DOHH2 (cell line): ENCODE measurements at regions not wholly inside any gene's neighbourhood (a gene's known extent, or its start where the extent isn't known, plus 50 kb on each side); places are given as distances from the start of the nearest gene placed in this dataset.

Source experiments
- EZH2phosphoT487 ChIP-seq: fragments of 200-600 bp; sonication (generic); IDR thresholded peaks from 2 replicates; pipeline ENCODE4 v1.6.1; 2017; ENCODE audit warnings: borderline replicate concordance, mild to moderate bottlenecking, antibody characterized with exemption, low read length, moderate library complexity, mixed read lengths
- TF ChIP-seq, protein P1 (sequence below): fragments of 200-600 bp; sonication (generic); IDR thresholded peaks from one replicate; pipeline ENCODE4 v1.5.1; 2014; ENCODE audit warnings: antibody characterized with exemption, mild to moderate bottlenecking, low read depth, low read length; ENCODE audit not compliant: poor library complexity, severe bottlenecking

- TF ChIP-seq, protein P1, sequence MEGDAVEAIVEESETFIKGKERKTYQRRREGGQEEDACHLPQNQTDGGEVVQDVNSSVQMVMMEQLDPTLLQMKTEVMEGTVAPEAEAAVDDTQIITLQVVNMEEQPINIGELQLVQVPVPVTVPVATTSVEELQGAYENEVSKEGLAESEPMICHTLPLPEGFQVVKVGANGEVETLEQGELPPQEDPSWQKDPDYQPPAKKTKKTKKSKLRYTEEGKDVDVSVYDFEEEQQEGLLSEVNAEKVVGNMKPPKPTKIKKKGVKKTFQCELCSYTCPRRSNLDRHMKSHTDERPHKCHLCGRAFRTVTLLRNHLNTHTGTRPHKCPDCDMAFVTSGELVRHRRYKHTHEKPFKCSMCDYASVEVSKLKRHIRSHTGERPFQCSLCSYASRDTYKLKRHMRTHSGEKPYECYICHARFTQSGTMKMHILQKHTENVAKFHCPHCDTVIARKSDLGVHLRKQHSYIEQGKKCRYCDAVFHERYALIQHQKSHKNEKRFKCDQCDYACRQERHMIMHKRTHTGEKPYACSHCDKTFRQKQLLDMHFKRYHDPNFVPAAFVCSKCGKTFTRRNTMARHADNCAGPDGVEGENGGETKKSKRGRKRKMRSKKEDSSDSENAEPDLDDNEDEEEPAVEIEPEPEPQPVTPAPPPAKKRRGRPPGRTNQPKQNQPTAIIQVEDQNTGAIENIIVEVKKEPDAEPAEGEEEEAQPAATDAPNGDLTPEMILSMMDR: no peak
- TF ChIP-seq EZH2phosphoT487: no peak
These were observed 243.8 kb upstream of the ADGRL2 start for GRCh38 chr1:81556968-81557367.
